ENCODE measurements at regions not wholly inside any gene's neighbourhood (a gene's known extent, or its start where the extent isn't known, plus 50 kb on each side); places are given as distances from the start of the nearest gene placed in this dataset.
A peak's percentile ranks its signal among the peaks of the same experiment; 100 is the strongest.
"Not testable (repeated sequence)": the region's sequence is repeated elsewhere in the genome, so short reads cannot be mapped to it uniquely, and the experiment has no call there.

DNA sequence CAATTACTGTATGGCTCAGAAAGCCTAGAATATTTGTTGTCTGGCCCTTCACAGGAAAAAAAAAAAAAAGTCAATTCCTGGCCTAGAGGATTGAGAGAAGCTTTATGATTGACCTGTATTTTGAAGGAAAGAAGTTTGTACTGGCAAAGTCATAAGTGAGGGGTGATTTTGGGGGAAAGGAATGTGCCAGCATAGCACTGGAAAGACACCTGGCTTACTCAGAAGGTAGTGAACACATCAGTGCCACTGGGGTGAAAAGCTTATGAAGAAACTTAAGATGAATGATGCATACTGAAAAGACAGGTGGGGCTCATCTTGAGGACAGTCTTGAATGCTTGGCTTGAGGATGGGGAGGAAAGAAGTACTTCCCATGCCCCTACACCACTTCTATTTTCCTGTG, 127.9 kb upstream of the RASA1 start:
- no peaks in the 10 kb centered on the region for H3K27me3 ChIP-seq (ENCODE audit: control insufficient read depth, insufficient read depth, low read length)
- no peak overlapping the region for H3K4me3 ChIP-seq (ENCODE audit: low read length)
- no peaks in the 10 kb centered on the region for H3K4me1 ChIP-seq (ENCODE audit: control insufficient read depth, insufficient read depth, low read length)
- no peaks in the 10 kb centered on the region for H3K9me3 ChIP-seq (replicated peaks; ENCODE audit: control insufficient read depth, low read depth, low read length)
- no peak overlapping the region for H3K27ac ChIP-seq (ENCODE audit: low read length)
- H3K36me3 ChIP-seq (ENCODE audit: control insufficient read depth, insufficient read depth, low read length): no peaks in the 10 kb centered on the region
- no peak for DNase-seq

DNA sequence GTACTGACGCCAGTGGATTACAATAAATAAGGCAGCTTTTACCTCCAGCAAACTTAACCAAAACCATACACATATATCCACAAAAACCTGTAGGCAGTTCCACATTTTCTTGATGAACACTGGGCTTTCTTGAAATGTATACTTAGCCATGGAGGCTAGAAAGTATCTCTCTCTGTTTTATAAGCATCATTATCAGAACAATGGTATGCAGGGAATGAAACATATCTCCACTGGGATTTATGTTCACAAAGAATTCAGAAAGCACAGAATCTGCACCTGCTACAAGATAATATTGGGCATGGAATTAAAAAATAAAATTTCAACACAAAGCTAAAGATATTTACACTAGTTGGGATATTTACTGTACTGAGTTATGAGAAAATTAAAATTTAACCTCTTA, 126.1 kb upstream of the RASA1 start:
- WGBS (ENCODE audit: insufficient coverage): no CpG with 5 or more reads among the region's 1 CpG
- no peak overlapping the region for H3K4me3 ChIP-seq (ENCODE audit: low read length)
- DNase-seq: no peak
- H3K9me3 ChIP-seq (replicated peaks; ENCODE audit: control insufficient read depth, low read depth, low read length): no peaks in the 10 kb centered on the region
- H3K27me3 ChIP-seq (ENCODE audit: control insufficient read depth, insufficient read depth, low read length): no peaks in the 10 kb centered on the region
- no peak overlapping the region for H3K27ac ChIP-seq (ENCODE audit: low read length)
- H3K4me1 ChIP-seq (ENCODE audit: control insufficient read depth, insufficient read depth, low read length): no peaks in the 10 kb centered on the region
- no peaks in the 10 kb centered on the region for H3K36me3 ChIP-seq (ENCODE audit: control insufficient read depth, insufficient read depth, low read length)

DNA sequence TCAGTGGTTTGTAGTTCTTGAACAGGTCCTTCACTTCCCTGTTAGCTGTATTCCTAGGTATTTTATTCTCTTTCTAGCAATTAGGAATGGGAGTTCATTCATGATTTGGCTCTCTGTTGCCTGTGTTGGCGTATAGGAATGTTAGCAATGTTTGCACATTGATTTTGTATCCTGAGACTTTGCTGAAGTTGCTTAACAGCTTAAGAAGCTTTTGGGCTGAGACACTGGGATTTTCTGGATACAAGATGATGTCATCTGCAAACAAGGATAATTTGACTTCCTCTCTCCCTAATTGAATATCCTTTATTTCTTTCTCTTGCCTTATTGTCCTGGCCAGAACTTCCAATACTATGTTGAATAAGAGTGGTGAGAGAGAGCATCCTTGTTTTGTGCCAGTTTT, 121.8 kb upstream of the RASA1 start:
- not testable (repeated sequence) for H3K9me3 ChIP-seq (replicated peaks; ENCODE audit: control insufficient read depth, low read depth, low read length); DNase-seq; H3K36me3 ChIP-seq (ENCODE audit: control insufficient read depth, insufficient read depth, low read length); H3K27ac ChIP-seq (ENCODE audit: low read length); H3K27me3 ChIP-seq (ENCODE audit: control insufficient read depth, insufficient read depth, low read length); H3K4me3 ChIP-seq (ENCODE audit: low read length); H3K4me1 ChIP-seq (ENCODE audit: control insufficient read depth, insufficient read depth, low read length)
- WGBS (ENCODE audit: insufficient coverage): no CpG with 5 or more reads among the region's 1 CpG

DNA sequence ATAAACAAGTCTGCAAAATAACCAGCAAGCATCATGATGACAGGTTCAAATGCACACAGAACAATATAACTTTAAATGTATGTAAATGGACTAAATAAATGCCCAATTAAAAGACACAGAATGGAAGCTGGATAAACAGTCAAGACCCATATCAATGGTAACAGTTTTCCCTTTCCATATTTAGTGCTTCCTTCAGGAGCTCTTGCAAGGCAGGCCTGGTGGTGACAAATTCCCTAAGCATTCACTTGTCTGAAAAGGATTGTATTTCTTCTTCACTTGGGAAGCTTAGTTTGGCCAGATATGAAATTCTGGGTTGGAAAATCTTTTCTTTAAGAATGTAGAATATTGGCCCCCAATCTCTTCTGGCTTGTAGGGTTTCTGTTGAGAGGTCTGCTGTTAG, 120.2 kb upstream of the RASA1 start:
- H3K4me1 ChIP-seq (ENCODE audit: control insufficient read depth, insufficient read depth, low read length): no peaks in the 10 kb centered on the region
- no peak overlapping the region for H3K4me3 ChIP-seq (ENCODE audit: low read length)
- no peaks in the 10 kb centered on the region for H3K36me3 ChIP-seq (ENCODE audit: control insufficient read depth, insufficient read depth, low read length)
- H3K9me3 ChIP-seq (replicated peaks; ENCODE audit: control insufficient read depth, low read depth, low read length): no peaks in the 10 kb centered on the region
- no peaks in the 10 kb centered on the region for H3K27me3 ChIP-seq (ENCODE audit: control insufficient read depth, insufficient read depth, low read length)
- DNase-seq: no peak
- H3K27ac ChIP-seq (ENCODE audit: low read length): no peak overlapping the region

DNA sequence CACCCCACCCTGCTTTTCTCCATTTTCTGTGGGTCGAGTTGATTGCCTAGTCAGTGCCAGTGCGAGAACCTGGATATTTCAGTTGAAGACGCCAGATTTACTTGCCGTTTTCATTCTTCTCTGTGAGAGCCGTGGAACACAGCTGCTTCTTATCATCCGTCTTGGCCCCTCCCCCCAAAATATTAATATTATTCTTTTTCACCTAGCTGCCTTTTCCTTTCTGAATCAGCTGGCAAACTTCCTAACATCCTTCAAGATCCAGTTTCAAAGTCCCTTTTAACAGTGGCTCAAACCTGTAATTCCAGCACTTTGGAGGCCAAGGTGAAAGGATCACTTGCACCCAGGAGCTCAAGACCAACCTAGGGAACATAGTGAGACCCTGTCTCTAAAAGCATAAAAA, 117.1 kb upstream of the RASA1 start:
- Histone ChIP-seq H3K4me1 (ENCODE audit: control insufficient read depth, insufficient read depth, low read length) (no peaks in the 10 kb centered on the region), H3K9me3 (replicated peaks; ENCODE audit: control insufficient read depth, low read depth, low read length) (no peaks in the 10 kb centered on the region), H3K4me3 (ENCODE audit: low read length) (no peak overlapping the region), H3K27me3 (ENCODE audit: control insufficient read depth, insufficient read depth, low read length) (no peaks in the 10 kb centered on the region), H3K27ac (ENCODE audit: low read length) (no peak overlapping the region), H3K36me3 (ENCODE audit: control insufficient read depth, insufficient read depth, low read length) (no peaks in the 10 kb centered on the region)
- WGBS (ENCODE audit: insufficient coverage): 60% methylated on average over 6 of the region's 6 CpGs
- DNase-seq: no peak

DNA sequence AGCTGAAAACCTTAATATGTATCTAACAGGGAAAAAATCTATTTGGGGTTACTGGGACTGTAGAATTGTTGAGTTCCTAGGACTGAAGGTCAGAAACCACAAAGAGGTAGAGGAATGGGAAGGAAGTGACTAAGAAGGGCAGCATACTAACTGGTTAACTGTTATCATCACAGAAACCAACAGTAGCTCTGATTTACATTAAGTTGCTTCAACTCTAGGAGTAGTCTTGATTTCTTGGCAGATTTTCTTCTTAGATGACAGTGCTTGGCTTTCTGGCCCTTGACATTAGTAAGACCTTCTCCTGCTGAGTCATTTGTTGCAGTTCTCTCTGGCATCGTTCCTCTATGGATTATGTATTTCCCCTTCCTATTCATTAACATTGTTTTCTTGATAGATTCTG, 116.1 kb upstream of the RASA1 start:
- H3K36me3 ChIP-seq (ENCODE audit: control insufficient read depth, insufficient read depth, low read length): no peaks in the 10 kb centered on the region
- no peaks in the 10 kb centered on the region for H3K4me1 ChIP-seq (ENCODE audit: control insufficient read depth, insufficient read depth, low read length)
- no peak overlapping the region for H3K4me3 ChIP-seq (ENCODE audit: low read length)
- DNase-seq: peak; percentile 19
- WGBS (ENCODE audit: insufficient coverage): no CpG with 5 or more reads among the region's 1 CpG
- no peaks in the 10 kb centered on the region for H3K9me3 ChIP-seq (replicated peaks; ENCODE audit: control insufficient read depth, low read depth, low read length)
- H3K27ac ChIP-seq (ENCODE audit: low read length): no peak overlapping the region
- H3K27me3 ChIP-seq (ENCODE audit: control insufficient read depth, insufficient read depth, low read length): no peaks in the 10 kb centered on the region

DNA sequence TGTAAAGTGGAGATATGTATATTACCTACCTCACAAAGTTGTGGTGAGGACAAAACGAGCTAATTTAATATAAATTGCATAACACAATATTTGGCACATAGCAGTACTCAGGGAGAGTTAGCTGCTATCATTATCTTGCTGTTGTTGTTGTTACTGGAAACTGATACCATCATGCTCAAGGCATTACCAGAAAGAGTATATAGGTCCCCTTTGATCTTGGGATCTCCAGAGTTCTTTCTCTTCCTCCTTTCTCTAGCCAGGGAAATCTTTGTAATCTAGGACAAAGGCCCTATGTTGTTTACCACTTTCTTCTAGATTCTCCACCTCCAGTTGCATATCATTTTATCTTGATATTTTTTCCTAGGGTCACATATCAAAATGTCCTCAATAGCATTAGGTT, 114.8 kb upstream of the RASA1 start:
- WGBS (ENCODE audit: insufficient coverage): no CpG with 5 or more reads among the region's 1 CpG
- Histone ChIP-seq H3K4me1 (ENCODE audit: control insufficient read depth, insufficient read depth, low read length) (no peaks in the 10 kb centered on the region), H3K27me3 (ENCODE audit: control insufficient read depth, insufficient read depth, low read length) (no peaks in the 10 kb centered on the region), H3K36me3 (ENCODE audit: control insufficient read depth, insufficient read depth, low read length) (no peaks in the 10 kb centered on the region), H3K4me3 (ENCODE audit: low read length) (no peak overlapping the region), H3K27ac (ENCODE audit: low read length) (no peak overlapping the region), H3K9me3 (replicated peaks; ENCODE audit: control insufficient read depth, low read depth, low read length) (no peaks in the 10 kb centered on the region)
- no peak for DNase-seq

DNA sequence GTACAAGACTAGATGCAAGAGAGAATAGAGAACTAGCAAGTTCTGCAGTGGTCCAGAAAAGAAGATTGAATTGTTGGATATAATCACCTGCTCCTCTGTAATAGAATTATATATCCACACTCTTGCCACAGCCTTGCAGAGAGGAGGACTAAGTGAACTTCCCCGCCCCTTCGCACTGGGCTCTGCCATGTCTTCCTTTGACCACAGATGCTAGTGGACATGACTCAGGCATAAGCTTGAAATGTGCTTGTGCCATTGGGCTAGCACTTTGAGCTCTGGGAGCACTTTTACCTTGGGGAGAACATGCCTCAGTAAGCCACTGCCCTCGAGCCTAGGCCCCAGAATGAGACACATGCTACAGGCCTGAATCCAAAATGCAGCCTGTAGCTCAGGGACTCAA, 113.5 kb upstream of the RASA1 start:
- no peaks in the 10 kb centered on the region for H3K9me3 ChIP-seq (replicated peaks; ENCODE audit: control insufficient read depth, low read depth, low read length)
- no peaks in the 10 kb centered on the region for H3K27me3 ChIP-seq (ENCODE audit: control insufficient read depth, insufficient read depth, low read length)
- H3K4me1 ChIP-seq (ENCODE audit: control insufficient read depth, insufficient read depth, low read length): no peaks in the 10 kb centered on the region
- H3K36me3 ChIP-seq (ENCODE audit: control insufficient read depth, insufficient read depth, low read length): no peaks in the 10 kb centered on the region
- 88% methylated on average over 3 of the region's 3 CpGs for WGBS (ENCODE audit: insufficient coverage)
- H3K4me3 ChIP-seq (ENCODE audit: low read length): no peak overlapping the region
- no peak overlapping the region for H3K27ac ChIP-seq (ENCODE audit: low read length)
- no peak for DNase-seq

DNA sequence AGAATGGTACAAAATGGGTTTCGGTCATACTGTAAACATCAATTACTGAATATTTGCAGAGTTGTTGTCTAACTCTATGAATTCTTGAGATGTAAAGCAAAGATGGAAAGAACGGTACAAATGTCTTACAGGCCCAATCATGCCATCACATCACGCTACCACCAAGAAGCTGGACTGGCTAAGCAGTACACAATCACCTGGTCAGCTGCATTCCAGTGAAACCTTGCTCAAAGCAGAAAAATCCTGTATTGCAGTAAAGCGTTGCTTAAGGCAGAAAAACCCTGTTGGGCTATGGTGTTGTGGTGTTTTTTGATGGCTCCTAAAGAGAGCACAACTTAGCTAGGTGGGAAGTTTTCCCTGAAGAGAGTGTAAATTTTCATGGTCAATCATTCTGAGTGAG, 112.6 kb upstream of the RASA1 start:
- Histone ChIP-seq H3K9me3 (replicated peaks; ENCODE audit: control insufficient read depth, low read depth, low read length) (no peaks in the 10 kb centered on the region), H3K27ac (ENCODE audit: low read length) (no peak overlapping the region), H3K4me3 (ENCODE audit: low read length) (no peak overlapping the region), H3K27me3 (ENCODE audit: control insufficient read depth, insufficient read depth, low read length) (no peaks in the 10 kb centered on the region), H3K4me1 (ENCODE audit: control insufficient read depth, insufficient read depth, low read length) (no peaks in the 10 kb centered on the region), H3K36me3 (ENCODE audit: control insufficient read depth, insufficient read depth, low read length) (no peaks in the 10 kb centered on the region)
- 93% methylated on average over 1 of the region's 4 CpGs for WGBS (ENCODE audit: insufficient coverage)
- DNase-seq: no peak

DNA sequence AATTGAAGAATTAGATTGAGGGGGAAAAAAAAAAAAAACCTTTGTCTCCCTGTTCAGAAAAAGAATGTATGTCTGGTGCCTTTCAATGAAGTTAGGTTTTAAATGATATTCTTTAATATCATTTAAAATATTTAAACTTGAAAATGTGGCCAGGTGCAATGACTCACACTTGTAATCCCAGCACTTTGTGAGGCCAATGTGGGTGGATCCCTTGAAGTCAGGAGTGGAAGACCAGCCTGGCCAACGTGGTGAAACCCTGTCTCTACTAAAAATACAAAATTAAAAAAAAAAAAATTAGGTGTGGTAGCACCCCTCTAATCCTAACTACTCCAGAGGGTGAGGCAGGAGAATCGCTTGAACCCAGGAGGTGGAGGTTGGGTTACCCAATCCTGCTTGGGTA, 111.1 kb upstream of the RASA1 start:
- Histone ChIP-seq H3K27me3 (ENCODE audit: control insufficient read depth, insufficient read depth, low read length) (no peaks in the 10 kb centered on the region), H3K27ac (ENCODE audit: low read length) (no peak overlapping the region), H3K4me1 (ENCODE audit: control insufficient read depth, insufficient read depth, low read length) (no peaks in the 10 kb centered on the region), H3K36me3 (ENCODE audit: control insufficient read depth, insufficient read depth, low read length) (no peaks in the 10 kb centered on the region), H3K4me3 (ENCODE audit: low read length) (no peak overlapping the region), H3K9me3 (replicated peaks; ENCODE audit: control insufficient read depth, low read depth, low read length) (no peaks in the 10 kb centered on the region)
- DNase-seq: no peak
- no CpG with 5 or more reads among the region's 2 CpGs for WGBS (ENCODE audit: insufficient coverage)

DNA sequence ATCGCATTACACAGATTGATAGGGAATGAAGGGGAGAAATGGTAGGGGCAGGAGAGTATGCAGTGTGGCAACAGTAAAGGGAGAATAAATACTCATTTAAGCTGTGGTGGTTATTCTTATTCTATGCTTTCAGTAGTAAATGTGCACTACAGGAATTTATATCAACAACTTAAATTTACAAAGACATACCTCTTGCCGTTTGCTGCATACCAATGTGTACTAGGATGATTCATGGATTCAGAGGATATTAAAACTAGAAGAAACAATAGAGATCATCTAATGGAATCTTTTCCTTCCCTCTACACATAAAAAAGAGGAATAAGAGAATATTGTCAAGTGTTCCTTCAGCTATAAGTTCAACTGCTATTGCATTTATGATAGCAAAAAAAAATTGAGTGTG, 103.3 kb upstream of the RASA1 start:
- Histone ChIP-seq H3K9me3 (replicated peaks; ENCODE audit: control insufficient read depth, low read depth, low read length) (no peaks in the 10 kb centered on the region), H3K4me3 (ENCODE audit: low read length) (no peak overlapping the region), H3K27ac (ENCODE audit: low read length) (no peak overlapping the region), H3K27me3 (ENCODE audit: control insufficient read depth, insufficient read depth, low read length) (no peaks in the 10 kb centered on the region), H3K36me3 (ENCODE audit: control insufficient read depth, insufficient read depth, low read length) (no peaks in the 10 kb centered on the region), H3K4me1 (ENCODE audit: control insufficient read depth, insufficient read depth, low read length) (no peaks in the 10 kb centered on the region)
- no CpG with 5 or more reads among the region's 2 CpGs for WGBS (ENCODE audit: insufficient coverage)
- no peak for DNase-seq
